Thoracic aorta (tissue), 2 donors: ENCODE measurements at regions not wholly inside any gene's neighbourhood (a gene's known extent, or its start where the extent isn't known, plus 50 kb on each side); places are given as distances from the start of the nearest gene placed in this dataset.

Experiments
- ATAC-seq: fragments of 150-250 bp; one replicate; pipeline ENCODE4 v1.8.0; 2017; ENCODE audit warnings: low read depth; ENCODE audit not compliant: insufficient number of reproducible peaks, low FRiP score
- DNase-seq: peaks from one replicate; pipeline ENCODE4 v3.0.0-alpha.2; 2020; ENCODE audit warnings: low spot score
- H3K27ac ChIP-seq, 2 donors: fragments of 200-600 bp; sonication (generic); 1 replicate in 1 of 2; 2 replicates in 1 of 2; pipeline ENCODE4 v1.5.1; 2016; ENCODE audit warnings: mild to moderate bottlenecking in 2 of 2, moderate library complexity in 2 of 2
- H3K27me3 ChIP-seq: fragments of 200-600 bp; sonication (generic); replicated peaks from 2 replicates; pipeline ENCODE4 v1.6.0; 2016; ENCODE audit warnings: mild to moderate bottlenecking; ENCODE audit not compliant: insufficient read depth
- H3K36me3 ChIP-seq: fragments of 200-600 bp; sonication (generic); one replicate; pipeline ENCODE4 v1.5.1; 2016
- H3K4me1 ChIP-seq, 2 donors: fragments of 200-600 bp; sonication (generic); 1 replicate in 1 of 2; 2 replicates in 1 of 2; pipeline versions ENCODE4 v1.5.1 to v1.6.0; 2016; ENCODE audit warnings: low read depth in 2 of 2, mild to moderate bottlenecking in 1 of 2; ENCODE audit not compliant: control insufficient read depth in 1 of 2
- H3K4me3 ChIP-seq: fragments of 200-600 bp; sonication (generic); 2 replicates; pipeline ENCODE4 v1.5.1; 2016; ENCODE audit warnings: mild to moderate bottlenecking
- H3K9me3 ChIP-seq: fragments of 200-600 bp; sonication (generic); 2 replicates; pipeline ENCODE4 v1.5.1; 2016
- CTCF ChIP-seq: fragments of 200-600 bp; sonication (generic); IDR thresholded peaks from one replicate; pipeline ENCODE4 v1.5.1; 2019; ENCODE audit warnings: antibody characterized with exemption

- H3K4me1 ChIP-seq = peaks cover 20 to 43% of the 10 kb centered on the region in 2 donors
- H3K27ac ChIP-seq = no peak overlapping the region
- DNase-seq (no peak), ATAC-seq (no peak)
- no peak for TF ChIP-seq CTCF
- no peaks in the 10 kb centered on the region for H3K9me3 ChIP-seq
- no peak overlapping the region for H3K4me3 ChIP-seq
- no peaks in the 10 kb centered on the region for H3K36me3 ChIP-seq
- H3K27me3 ChIP-seq = no peaks in the 10 kb centered on the region
These were observed 142.4 kb downstream of the HSD17B3 start for GRCh38 chr9:96159596-96159995.

GRCh38 chr9:96158909-96159575, 142.9 kb downstream of the HSD17B3 start:
- Histone ChIP-seq H3K4me1 (peaks cover 20 to 43% of the 10 kb centered on the region in 2 donors), H3K4me3 (no peak overlapping the region), H3K36me3 (no peaks in the 10 kb centered on the region), H3K27ac (no peak overlapping the region), H3K9me3 (no peaks in the 10 kb centered on the region), H3K27me3 (no peaks in the 10 kb centered on the region)
- TF ChIP-seq CTCF = no peak
- ATAC-seq (no peak), DNase-seq (no peak)

GRCh38 chr9:96158147-96158546, 143.8 kb downstream of the HSD17B3 start:
- DNase-seq (no peak), ATAC-seq (no peak)
- no peaks in the 10 kb centered on the region for H3K36me3 ChIP-seq
- no peaks in the 10 kb centered on the region for H3K9me3 ChIP-seq
- H3K4me3 ChIP-seq = no peak overlapping the region
- H3K4me1 ChIP-seq = peaks cover 20 to 43% of the 10 kb centered on the region in 2 donors
- no peak overlapping the region for H3K27ac ChIP-seq
- no peak for TF ChIP-seq CTCF
- no peaks in the 10 kb centered on the region for H3K27me3 ChIP-seq

GRCh38 chr9:96157675-96158074, 144.3 kb downstream of the HSD17B3 start:
- no peak for TF ChIP-seq CTCF
- Histone ChIP-seq H3K9me3 (no peaks in the 10 kb centered on the region), H3K27me3 (no peaks in the 10 kb centered on the region), H3K4me1 (peaks cover 20 to 43% of the 10 kb centered on the region in 2 donors), H3K36me3 (no peaks in the 10 kb centered on the region), H3K27ac (no peak overlapping the region), H3K4me3 (no peak overlapping the region)
- ATAC-seq = no peak
- no peak for DNase-seq

- Histone ChIP-seq H3K9me3 (no peaks in the 10 kb centered on the region), H3K27me3 (no peaks in the 10 kb centered on the region), H3K27ac (peak overlapping the region; percentile 19 to 40), H3K36me3 (no peaks in the 10 kb centered on the region), H3K4me3 (no peak overlapping the region), H3K4me1 (peaks cover 20 to 43% of the 10 kb centered on the region in 2 donors)
- TF ChIP-seq CTCF = no peak
- DNase-seq (no peak), ATAC-seq (no peak)
These were observed 145.6 kb downstream of the HSD17B3 start for GRCh38 chr9:96156171-96156974.
